ENCODE measurements at regions not wholly inside any gene's neighbourhood (a gene's known extent, or its start where the extent isn't known, plus 50 kb on each side); places are given as distances from the start of the nearest gene placed in this dataset.

GRCh38 chr3:162525771-162526170, 1029.2 kb downstream of the OTOL1 start:
- TF ChIP-seq CTCF (IDR thresholded peaks at IDR 0.05; ENCODE audit: insufficient read depth in 1 of 2, low read depth in 1 of 2, low read length in 1 of 2, severe bottlenecking in 1 of 2, unreplicated experiment in 1 of 2) = no peak
- POLR2A ChIA-PET = no interaction called here
- Mint-ChIP-seq H3K9me3 (ENCODE audit: unreplicated experiment) (no peaks in the 10 kb centered on the region), H3K4me3 (ENCODE audit: unreplicated experiment) (no peak overlapping the region), H3K27ac (ENCODE audit: unreplicated experiment) (no peak overlapping the region), H3K27me3 (ENCODE audit: insufficient read depth, unreplicated experiment) (no peaks in the 10 kb centered on the region), H3K36me3 (ENCODE audit: insufficient read depth, unreplicated experiment) (no peaks in the 10 kb centered on the region), H3K4me1 (ENCODE audit: low read depth, unreplicated experiment) (no peaks in the 10 kb centered on the region)
- Histone ChIP-seq H3K4me3 (ENCODE audit: low read depth, low read length) (no peak overlapping the region), H3K9me3 (no peaks in the 10 kb centered on the region), H3K36me3 (ENCODE audit: control insufficient read depth, insufficient read depth, low read length) (no peaks in the 10 kb centered on the region), H3K4me1 (no peaks in the 10 kb centered on the region), H3K27me3 (replicated peaks; ENCODE audit: control insufficient read depth, insufficient read depth, low read length) (no peaks in the 10 kb centered on the region)
- intact Hi-C loops (cut with micrococcal nuclease; ENCODE audit: unreplicated experiment) = no loop called here
- CTCF ChIA-PET = no interaction called here
- no TSS peak for BruUV-seq (replicated peaks)
- DNase-seq = no peak

GRCh38 chr3:162534431-162534830, 1037.8 kb downstream of the OTOL1 start:
- Mint-ChIP-seq H3K36me3 (ENCODE audit: insufficient read depth, unreplicated experiment) (no peaks in the 10 kb centered on the region), H3K4me1 (ENCODE audit: low read depth, unreplicated experiment) (no peaks in the 10 kb centered on the region), H3K4me3 (ENCODE audit: unreplicated experiment) (no peak overlapping the region), H3K27me3 (ENCODE audit: insufficient read depth, unreplicated experiment) (no peaks in the 10 kb centered on the region), H3K9me3 (ENCODE audit: unreplicated experiment) (no peaks in the 10 kb centered on the region), H3K27ac (ENCODE audit: unreplicated experiment) (no peak overlapping the region)
- POLR2A ChIA-PET = no interaction called here
- intact Hi-C loops (cut with micrococcal nuclease; ENCODE audit: unreplicated experiment) = no loop called here
- no peak for DNase-seq
- Histone ChIP-seq H3K36me3 (ENCODE audit: control insufficient read depth, insufficient read depth, low read length) (no peaks in the 10 kb centered on the region), H3K4me1 (no peaks in the 10 kb centered on the region), H3K4me3 (ENCODE audit: low read depth, low read length) (no peak overlapping the region), H3K9me3 (no peaks in the 10 kb centered on the region), H3K27me3 (replicated peaks; ENCODE audit: control insufficient read depth, insufficient read depth, low read length) (no peaks in the 10 kb centered on the region)
- BruUV-seq (replicated peaks) = no TSS peak
- no peak for TF ChIP-seq CTCF (IDR thresholded peaks at IDR 0.05; ENCODE audit: insufficient read depth in 1 of 2, low read depth in 1 of 2, low read length in 1 of 2, severe bottlenecking in 1 of 2, unreplicated experiment in 1 of 2)
- CTCF ChIA-PET = no interaction called here

GRCh38 chr3:162538491-162538890, 1041.9 kb downstream of the OTOL1 start:
- Mint-ChIP-seq H3K4me3 (ENCODE audit: unreplicated experiment) (no peak overlapping the region), H3K27me3 (ENCODE audit: insufficient read depth, unreplicated experiment) (peaks cover 6% of the 10 kb centered on the region), H3K27ac (ENCODE audit: unreplicated experiment) (no peak overlapping the region), H3K4me1 (ENCODE audit: low read depth, unreplicated experiment) (no peaks in the 10 kb centered on the region), H3K36me3 (ENCODE audit: insufficient read depth, unreplicated experiment) (no peaks in the 10 kb centered on the region), H3K9me3 (ENCODE audit: unreplicated experiment) (no peaks in the 10 kb centered on the region)
- Histone ChIP-seq H3K4me3 (ENCODE audit: low read depth, low read length) (no peak overlapping the region), H3K9me3 (no peaks in the 10 kb centered on the region), H3K36me3 (ENCODE audit: control insufficient read depth, insufficient read depth, low read length) (no peaks in the 10 kb centered on the region), H3K27me3 (replicated peaks; ENCODE audit: control insufficient read depth, insufficient read depth, low read length) (no peaks in the 10 kb centered on the region), H3K4me1 (no peaks in the 10 kb centered on the region)
- POLR2A ChIA-PET = no interaction called here
- no TSS peak for BruUV-seq (replicated peaks)
- intact Hi-C loops (cut with micrococcal nuclease; ENCODE audit: unreplicated experiment) = no loop called here
- no peak for DNase-seq
- CTCF ChIA-PET = no interaction called here
- no peak for TF ChIP-seq CTCF (IDR thresholded peaks at IDR 0.05; ENCODE audit: insufficient read depth in 1 of 2, low read depth in 1 of 2, low read length in 1 of 2, severe bottlenecking in 1 of 2, unreplicated experiment in 1 of 2)
